T-helper 22 cell (primary cell): ENCODE measurements at regions not wholly inside any gene's neighbourhood (a gene's known extent, or its start where the extent isn't known, plus 50 kb on each side); places are given as distances from the start of the nearest gene placed in this dataset.

Experiments used
- DNase-seq: peaks from one replicate; pipeline ENCODE4 v3.0.0-alpha.2; 2020; ENCODE audit warnings: low read depth

- DNase-seq: no peak
These were observed 274.4 kb downstream of the PTBP2 start for GRCh38 chr1:96996001-96996400.

DNA sequence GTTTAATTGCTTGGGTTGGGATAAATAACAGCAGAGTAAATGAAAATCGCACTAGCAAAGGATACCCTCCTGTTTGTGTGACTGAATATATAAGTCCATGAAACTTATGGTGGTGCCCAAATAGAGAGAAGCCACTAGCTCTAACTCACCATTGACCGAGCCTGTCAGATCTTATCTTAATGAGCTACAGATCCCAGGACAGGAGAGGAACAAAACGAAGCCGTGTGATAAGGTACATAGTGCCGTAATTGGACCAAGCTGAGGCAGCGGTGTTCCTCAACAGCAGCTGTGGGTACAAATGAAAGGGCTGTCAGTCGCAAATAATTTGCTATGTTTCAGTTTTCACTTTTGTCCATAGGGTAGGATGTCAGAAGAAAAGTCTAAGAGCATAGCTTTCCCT, 276.1 kb downstream of the PTBP2 start:
- no peak for DNase-seq

DNA sequence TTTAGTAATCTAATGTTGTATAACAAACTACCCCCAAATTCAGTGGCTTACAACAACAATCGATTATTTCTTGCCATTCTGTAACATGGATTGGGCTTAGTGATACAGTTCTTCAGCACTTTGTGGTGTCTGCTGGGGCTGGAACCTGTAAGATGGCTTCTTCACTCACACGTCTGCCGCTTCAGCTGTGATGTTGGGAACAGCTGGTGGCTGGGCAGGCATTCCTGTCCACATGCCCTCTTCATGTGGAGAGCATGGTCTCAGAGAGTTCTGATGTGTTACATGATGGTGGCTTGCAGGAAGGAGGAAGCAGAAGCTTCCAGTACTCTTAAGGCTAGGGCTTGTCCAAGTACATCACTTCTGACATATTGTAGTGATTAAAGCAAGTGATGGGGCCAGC, 276.9 kb downstream of the PTBP2 start:
- no peak for DNase-seq

GRCh38 chr1:96999191-96999590, 277.6 kb downstream of the PTBP2 start:
- no peak for DNase-seq

DNA sequence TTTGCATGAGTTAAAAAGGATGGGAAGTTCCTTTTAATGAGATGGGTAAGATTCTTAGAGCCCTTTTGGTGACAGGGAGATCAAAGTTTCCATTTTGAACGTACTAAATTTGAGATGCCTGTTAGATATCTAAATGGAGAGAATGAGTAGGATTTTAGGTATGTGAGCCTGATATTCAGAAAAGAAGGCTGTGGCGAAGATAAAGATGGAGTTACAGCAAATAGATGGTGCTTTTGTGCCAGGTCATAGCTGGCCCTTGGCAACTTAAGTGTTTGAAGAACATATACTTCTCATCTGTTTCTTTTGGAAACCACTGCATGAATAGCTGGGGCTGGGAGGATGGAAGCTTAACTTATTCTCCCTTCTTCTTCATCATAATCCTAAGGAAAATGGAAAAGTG, 282.5 kb downstream of the PTBP2 start:
- DNase-seq: no peak

DNA sequence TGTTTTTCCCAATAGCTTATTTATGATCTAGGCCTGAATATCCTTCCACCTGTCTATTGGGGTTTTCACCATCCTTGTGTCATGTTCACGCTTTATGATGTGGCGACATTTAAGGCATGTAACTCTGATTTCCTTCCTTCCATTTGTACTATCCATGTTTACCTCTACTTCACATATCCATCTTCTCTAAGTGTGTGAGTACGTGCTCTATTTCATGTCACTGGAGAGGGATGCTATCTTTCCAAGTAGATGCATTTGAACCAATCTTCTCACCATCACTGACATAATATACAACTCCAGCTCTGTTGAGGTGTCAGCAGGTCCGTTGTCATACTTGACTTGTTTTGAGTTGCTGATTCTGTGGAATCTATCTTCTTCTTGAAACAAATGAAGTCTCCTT, 283.2 kb downstream of the PTBP2 start:
- no peak for DNase-seq

GRCh38 chr1:97006044-97006661, 284.6 kb downstream of the PTBP2 start:
- no peak for DNase-seq

GRCh38 chr1:97007840-97008604, 286.4 kb downstream of the PTBP2 start:
- no peak for DNase-seq

DNA sequence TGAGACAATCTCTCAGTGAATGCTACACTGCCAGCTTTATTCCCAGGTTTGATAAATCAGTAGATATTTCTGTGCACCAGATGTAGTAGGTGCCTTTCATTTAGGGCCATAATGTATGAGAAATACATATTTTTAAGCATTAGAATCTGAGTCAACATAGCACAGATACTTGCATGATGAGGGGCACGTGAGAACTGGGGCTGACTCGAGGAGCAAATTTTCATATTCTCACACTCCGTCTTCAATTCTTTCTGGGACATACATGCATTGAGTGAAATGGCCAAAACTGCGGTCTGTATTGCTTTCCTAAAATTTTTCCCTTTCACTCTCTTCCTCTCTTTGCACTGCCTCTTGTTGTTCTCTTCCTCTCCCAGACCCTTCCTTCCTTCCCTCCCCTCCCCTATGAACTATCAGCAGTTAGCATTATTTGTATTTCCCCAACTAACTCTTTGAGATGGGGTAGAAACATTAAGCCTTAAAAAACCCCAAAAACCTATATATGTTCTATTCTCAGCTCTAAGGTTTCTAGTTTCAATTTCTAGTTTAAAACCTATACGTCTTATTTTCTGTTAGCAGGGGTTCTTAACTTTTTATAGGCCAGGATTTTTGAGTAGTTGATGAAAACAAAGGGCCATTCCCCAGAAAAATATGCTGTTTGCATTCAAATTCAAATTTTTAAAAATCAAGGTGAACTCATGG, 289.1 kb downstream of the PTBP2 start:
- no peak for DNase-seq

GRCh38 chr1:97013136-97013535, 291.6 kb downstream of the PTBP2 start:
- DNase-seq: no peak

DNA sequence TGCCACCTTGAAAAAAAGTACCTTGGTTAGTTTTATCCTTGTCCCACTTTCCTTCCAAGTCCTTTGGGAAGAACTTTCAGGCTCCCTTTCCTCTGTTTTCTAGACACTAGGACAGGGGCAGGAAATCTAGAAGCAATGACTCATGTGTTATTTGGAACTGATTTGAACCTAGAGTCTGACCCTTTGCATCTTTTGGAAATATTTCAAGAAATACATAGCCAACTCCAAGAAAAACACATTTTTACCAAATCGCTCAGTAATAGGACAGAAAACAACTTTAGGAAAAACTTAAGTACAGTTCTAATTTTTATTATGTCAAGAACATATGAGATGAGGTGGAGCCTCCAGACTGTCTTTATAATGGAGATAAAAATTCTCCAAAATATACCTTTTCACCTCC, 292.4 kb downstream of the PTBP2 start:
- no peak for DNase-seq

GRCh38 chr1:97014426-97014825, 292.8 kb downstream of the PTBP2 start:
- no peak for DNase-seq

DNA sequence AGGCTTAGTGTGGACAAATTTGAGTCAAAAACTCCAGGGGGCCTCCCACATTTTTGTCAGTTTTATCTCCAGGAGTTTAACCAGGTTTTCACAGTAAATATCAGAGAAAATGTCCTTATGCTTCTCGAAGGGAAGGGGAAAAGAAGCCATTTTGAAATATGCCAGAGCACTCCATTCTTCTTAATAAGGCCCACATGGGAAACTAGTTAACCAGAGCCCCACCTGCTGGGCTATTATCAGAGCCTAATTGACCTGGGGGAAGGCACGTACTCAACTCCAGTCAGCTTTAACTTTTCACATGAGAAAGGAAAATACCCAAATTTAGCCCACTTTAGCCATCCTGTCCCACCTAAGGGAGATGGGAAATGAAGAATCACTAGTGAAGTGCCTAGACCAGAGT, 296.3 kb downstream of the PTBP2 start:
- no peak for DNase-seq
